ENCODE measurements at regions not wholly inside any gene's neighbourhood (a gene's known extent, or its start where the extent isn't known, plus 50 kb on each side); places are given as distances from the start of the nearest gene placed in this dataset.
"Not testable (repeated sequence)": the region's sequence is repeated elsewhere in the genome, so short reads cannot be mapped to it uniquely, and the experiment has no call there.

DNA sequence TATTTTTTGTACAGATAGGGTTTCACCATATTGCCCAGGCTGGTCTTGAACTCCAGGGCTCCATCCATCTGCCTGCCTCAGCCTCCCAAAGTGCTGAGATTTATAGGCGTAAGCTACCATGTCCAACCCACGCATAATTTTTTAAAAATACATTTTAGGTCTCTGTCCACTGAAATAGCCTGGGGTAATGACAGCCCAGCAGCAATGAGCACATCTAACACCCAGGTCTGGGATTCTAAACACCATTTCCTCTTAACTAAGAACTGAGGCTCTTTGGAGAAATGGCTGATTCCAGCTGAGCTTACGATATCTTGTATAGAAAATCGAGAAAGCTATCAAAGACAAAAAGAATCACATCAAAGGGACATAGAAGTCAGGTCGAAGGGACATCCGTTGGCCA is 245.3 kb downstream of the PARN start:
- no peak for DNase-seq

DNA sequence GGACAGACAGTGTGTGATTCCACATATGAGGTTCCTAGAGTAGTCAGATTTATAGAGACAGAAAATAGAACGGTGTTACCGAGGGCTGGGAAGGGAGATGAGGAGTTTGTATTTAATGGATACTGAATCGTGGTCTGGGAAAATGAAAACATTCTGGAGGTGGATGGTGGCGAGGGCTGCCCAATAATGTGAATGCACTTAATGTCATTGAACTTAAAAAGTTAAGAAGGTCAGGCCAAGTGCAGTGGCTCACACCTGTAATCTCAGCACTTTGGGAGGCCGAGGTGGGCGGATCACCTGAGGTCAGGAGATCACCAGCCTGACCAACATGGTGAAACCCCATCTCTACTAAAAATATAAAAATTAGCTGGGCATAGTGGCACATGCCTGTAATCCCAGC is 246.2 kb downstream of the PARN start:
- not testable (repeated sequence) for DNase-seq

DNA sequence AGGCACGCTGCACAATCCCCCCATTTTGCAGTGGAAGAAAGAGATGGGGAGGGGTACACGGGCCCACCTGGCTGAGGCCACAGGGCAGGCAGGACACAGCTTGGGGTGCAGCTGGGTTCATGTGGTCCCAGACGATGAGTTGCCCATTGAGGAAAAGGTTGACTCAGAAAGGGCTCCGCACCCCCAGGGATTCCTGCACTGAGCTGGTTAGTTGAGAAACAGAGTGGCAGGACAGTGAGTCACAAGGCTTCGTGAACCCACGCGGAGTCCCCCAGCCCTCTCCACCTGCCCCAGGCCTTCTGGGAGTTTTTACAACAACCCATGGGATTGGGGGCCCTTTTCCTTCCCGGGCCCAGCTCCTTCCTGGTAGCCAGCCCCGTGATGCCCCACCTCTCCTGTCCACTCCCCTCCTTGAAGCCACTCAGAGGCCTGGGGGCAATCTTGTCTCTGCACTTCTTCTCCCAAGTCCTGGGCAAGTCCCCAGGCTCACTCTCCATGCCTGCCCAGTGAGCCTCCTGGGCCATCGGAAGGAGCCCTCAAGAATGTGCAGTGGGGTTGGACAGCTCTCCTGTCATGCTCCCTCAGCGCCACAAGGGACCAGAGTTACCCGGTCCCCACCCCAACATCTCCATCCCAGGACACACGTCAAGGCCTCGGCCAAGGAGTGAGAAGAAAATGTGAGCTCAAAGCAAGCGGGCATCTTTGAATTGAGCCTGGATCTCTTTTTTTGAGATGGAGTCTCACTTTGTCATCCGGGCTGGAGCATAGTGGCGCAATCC is 251.2 kb downstream of the PARN start:
- DNase-seq, result no peak

DNA sequence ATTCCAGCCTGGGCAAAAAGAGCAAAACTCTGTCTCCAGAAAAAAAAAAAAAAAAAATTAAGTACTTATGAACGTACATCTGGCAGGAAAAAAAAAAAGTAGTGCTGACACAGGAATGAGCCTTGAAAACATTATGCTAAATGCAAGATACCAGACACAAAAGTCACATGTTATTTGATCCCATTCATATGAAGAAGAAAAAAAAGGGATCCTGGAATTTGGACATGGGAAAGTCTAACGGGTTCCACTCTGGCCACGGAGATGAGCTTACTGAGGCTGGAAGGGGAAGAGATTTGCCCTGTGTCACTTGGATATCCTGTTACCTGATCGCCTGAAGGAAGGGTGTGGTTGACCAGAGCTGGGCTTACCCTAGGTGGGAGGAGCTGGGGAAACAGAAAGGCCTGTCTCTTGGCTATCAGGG is 251.9 kb downstream of the PARN start:
- DNase-seq, result no peak

DNA sequence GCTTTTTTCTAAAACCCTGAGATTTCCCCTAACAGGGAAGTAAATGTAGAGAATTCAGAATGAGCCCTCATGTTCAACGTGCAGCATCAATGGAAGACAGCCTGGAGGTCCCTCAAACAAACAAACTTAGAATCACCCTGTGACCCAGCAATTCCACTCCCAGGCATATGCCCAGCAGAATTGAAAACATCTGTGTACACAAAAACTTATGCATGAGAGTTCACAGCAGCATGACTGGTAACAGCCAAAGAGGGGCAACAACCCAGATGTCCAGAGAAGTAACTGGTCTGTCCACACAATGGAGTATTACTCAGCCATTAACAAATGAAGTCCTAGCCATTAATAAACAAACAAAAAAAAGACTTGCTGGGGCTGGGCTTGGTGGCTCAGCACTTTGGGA is 252.7 kb downstream of the PARN start:
- no peak for DNase-seq

DNA sequence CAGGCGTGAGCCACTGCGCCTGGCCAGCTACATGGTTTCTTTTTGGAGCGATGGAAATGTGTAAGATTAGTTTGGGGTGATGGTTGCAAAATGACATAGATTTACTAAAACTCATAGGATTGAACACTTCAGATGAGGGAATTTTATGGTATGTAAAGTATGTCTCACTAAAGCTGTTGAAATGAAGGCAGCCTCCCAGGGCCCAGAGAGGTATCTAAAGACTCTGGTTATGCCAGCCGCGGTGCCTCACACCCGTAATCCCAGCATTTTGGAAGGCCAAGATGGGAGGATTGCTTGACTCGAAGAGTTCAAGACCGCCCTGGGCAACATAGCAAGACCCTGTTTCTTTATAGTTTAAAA is 254.9 kb downstream of the PARN start:
- no peak for DNase-seq

DNA sequence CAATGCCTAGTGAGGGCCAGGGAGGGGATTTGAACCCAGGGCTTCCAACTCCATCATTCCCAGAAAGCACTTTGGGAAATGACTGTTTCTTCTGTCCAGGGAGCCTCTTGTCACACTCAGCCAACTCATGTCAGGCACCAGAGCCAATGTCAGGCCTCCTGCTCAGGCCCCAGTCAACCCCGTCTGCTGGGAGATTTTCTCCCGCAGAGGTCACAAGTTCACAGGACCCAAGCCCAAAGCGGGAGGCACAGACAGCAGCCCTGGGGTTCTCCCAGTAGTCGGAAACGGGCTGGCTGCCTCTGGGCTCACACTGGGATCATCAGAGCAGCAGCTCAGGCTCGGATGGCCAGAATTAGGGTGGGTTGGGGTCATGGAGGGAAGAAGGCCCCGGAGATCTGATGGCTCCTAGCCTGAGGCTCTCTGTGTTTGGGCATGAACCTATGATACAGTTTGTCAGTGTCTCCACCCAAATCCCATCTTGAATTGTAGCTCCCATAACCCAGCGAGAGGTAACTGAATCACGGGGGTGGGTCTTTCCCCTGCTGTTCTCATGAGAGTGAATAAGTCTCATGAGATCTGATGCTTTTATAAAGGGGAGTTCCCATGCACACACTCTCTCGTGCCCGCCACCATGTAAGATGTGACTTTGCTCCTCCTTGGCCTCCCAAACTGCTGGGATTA is 255.5 kb downstream of the PARN start:
- DNase-seq, result no peak

DNA sequence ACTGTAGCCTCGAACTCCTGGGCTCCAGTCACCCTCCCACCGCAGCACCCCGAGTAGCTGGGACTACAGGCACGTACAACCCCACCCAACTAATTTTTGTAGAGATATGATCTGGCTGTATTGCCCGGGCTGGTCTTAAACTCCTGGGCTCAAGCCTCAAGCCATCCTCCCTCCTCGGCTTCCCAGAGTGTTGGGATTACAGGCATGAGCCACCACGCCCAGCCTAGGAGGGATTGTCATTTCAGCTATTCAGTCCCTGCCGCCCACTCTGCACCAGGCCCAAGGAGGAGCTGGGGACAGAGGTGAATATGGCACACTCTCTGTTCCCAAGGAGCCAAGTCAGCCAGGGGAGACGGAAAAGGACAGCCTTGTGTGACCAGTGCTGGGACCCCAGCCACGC is 256.2 kb downstream of the PARN start:
- no peak for DNase-seq

DNA sequence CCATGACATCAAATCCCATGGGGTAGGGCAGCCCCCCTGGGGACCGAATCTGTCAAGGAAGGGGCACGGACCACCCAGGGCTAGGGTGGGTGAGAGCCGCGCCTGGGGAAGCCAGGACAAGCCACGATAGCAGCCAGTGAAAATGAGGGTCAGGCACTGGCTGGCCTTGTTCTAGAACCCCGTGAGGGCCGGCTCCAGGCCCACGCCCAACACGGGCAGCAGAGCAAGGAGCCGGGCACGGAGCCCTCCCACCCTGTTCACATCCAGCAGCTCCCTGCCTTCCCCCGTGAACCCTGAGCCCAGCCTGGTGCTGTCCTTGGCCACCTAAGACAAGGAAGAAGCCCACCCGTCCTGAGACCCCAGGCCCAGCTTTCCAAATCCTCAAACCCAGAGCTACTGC is 256.7 kb downstream of the PARN start:
- DNase-seq, result no peak

DNA sequence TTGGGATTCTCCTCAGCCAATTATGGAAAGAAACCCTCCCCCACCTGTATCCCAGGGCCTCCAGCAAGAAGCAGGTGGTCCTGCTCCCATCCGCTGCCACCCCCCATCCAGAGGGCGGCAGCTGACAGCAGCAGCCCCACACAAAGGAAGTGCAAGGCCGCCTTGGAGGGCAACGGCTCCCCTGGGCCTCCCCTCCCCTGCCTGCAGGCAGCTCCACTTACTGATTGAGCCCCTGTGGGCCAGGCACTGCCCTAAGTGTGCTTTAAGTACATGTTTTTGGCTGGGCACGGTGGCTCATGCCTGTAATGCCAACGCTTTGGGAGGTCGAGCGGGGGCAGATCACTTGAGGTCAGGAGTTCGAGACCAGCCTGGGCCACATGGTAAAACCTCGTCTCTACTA is 257.6 kb downstream of the PARN start:
- no peak for DNase-seq

DNA sequence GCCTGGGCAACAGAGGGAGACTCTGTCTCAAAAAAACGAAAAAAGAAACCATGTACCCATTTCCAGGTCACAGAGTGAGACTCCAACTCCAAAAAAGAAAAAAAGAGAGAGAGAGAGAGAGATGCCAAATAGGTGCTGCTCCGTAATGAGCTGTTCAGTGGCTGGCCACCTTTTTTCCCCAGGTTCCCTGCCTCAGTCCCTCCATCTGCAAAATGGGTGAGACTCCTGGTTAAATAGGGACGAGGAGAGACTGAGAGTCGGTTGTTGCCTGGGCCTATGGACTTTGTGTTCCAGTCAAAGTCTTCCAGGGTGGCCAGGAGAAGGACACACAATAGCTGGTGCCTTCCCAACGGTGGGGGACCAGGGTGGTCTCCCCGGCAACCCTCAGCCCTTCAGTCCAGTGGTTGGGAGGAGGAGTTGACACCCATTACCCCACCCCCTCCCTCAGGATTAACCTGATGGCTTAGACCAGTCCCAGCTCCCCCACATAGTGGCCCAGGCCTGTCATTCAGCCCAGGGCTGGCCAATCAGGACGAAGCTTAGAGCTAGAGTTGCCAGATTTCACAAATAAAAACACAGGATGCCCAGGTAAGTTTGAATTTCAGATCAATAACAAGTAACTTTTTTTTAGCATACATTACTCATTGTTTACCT is 258.2 kb downstream of the PARN start:
- no peak for DNase-seq

DNA sequence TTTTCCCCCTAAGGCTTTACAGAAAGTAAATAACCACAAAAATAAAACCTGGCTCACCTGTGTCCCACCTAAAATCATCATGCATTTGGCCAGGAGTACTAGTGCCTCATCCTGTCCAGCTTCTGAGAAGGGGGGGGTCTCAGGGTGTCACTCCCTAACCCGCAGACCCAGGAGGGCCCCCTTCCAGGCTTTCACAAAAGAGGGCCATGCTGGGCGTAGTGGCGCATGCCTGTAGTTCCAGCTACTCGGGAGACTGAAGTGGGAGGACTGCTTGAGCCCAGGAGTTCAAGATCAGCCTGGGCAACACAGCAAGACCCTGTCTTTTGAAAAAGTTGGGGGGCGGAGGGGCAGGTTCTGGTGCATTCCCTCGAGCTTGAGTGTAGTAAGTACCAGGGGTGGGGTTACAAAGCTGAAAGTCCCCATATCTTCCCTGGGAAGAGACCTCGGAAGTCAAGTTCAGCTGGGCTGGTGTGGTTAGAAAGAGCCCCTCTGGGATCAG is 259.3 kb downstream of the PARN start:
- no peak for DNase-seq

DNA sequence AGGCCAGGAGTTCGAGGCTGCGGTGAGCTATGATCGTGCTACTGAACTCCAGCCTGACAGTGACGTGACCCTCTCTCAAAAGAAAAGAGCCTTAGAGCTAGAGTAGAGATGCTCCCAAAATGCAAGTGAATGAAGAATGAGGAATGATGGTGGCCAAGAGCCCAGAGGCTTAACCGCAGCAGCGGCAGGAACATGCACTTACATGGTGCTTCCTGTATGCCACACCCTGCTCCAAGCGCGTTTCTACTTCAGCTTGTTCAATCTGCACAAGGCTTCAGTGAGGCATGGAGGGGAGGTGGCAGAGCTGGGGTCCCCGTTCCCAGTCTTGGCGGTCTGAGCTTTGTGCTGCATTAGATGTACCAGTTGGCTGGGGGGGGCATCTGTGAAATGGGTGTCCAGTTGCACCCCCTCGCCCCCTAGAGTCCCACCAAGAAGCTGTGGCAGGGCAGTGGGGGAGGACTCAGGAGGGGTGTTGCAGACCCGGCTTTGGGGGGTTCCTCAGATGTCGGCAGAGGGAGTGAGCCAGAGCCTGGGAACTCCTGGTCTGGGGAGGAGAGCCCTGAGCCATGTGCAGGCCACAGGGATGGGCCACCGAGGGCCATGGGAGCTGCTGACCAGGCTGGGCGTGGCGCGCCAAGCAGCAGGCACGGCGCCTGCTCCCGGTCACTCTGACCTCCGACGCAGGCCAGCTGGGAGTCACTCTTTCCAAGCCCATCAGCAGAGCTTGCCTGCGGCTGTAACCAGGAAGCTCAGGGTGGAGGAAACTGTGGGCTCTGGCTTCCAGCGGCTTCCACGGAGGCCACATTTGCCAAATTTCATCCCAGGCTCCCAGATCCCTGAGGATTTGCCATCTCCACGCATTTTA is 260.1 kb downstream of the PARN start:
- DNase-seq, result peak in 1 of 4 experiments; percentile 6

DNA sequence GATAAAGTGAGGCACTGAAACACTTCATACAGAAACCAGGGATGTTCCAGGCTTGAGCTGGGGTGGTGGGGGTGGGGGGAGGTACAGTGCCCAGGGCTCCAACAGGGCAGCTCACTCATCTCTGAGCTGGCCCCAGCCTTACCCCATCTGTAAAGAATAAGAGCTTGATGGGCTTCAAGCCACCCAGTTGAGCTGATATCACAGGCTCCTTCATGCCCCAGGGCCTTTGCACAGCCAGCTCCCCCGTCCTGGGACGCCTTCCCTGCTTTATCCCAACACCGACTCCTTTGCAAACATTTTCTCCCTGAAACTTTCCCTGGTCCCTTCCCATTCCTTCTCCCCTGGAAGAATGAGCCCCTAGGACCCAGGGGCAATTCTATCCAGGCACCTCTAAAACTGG is 261.7 kb downstream of the PARN start:
- DNase-seq, result no peak

DNA sequence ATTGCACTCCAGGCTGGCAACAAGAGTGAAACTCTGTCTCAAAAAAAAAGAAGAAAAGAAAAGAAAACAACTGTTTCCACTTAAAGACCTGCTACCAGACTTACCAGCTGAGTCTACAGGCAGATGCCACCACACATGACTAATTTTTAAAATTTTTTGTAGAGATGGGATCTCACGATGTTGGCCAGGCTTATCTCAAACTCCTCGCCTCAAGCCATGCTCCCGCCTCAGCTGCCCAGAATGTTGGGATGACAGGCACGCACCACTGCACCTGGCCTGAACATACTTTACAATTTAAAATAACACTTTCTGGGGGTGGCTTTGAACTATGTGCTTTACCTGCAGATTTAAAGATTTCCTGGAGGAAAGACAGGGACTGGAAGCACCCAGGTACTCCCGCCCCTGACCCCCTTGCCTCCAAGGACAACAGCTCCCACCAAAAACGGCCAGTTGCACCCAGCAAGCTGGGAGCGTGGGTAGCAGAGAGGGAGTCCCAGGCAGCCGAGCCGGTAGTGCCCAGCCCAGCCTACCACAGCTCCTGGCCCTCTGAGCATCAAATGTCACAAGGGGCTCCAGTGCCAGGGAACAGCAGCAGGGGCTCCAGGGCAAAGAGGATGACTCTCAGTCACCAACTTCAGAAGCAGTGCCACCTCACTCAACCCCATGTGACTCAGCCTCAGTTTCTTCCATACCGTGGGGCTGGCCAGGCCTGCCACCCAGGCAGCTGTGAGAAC is 262.9 kb downstream of the PARN start:
- no peak for DNase-seq

DNA sequence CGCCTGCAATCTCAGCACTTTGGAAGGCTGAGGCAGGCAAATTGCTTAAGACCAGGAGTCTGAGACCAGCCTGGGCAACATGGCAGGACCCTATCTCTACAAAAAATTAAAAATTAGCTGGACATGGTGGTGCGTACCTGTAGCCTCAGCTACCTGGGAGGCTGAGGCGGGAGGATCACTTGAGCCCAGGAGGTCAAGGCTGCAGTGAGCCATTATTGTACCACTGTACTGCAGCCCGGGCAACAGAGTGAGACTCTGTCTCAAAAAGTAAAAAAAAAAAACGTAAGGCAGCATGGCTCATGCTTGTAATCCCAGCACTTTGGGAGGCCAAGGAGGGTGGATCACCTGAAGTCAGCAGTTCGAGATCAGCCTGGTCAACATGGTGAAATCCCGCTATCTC is 263.6 kb downstream of the PARN start:
- DNase-seq, result no peak

DNA sequence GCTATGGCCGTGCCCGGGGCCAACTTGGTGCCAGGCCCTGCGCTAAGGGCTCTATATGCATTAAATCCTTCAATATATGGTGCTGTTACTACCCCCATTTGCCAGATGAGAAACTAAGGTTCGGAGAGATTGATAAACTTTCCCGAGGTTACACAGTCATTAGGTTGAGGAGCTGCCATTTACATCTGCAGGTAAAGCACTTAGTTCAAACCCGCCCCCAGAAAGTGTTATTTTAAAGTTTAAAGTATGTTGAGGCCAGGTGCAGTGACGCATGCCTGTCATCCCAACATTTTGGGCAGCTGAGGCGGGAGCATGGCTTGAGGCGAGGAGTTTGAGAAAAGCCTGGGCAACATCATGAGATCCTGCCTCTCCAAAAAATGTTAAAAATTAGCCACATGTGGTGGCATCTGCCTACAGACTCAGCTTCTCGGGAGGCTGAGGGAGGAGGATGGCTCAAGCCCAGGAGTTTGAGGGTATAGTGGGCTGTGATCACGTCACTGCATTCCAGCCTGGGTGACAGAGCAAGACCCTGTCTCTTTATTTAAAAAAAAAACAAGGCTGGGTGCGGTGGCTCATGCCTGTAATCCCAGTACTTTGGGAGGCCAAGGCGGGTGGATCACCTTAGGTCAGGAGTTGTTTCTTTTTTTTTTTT is 264.7 kb downstream of the PARN start:
- no peak for DNase-seq

DNA sequence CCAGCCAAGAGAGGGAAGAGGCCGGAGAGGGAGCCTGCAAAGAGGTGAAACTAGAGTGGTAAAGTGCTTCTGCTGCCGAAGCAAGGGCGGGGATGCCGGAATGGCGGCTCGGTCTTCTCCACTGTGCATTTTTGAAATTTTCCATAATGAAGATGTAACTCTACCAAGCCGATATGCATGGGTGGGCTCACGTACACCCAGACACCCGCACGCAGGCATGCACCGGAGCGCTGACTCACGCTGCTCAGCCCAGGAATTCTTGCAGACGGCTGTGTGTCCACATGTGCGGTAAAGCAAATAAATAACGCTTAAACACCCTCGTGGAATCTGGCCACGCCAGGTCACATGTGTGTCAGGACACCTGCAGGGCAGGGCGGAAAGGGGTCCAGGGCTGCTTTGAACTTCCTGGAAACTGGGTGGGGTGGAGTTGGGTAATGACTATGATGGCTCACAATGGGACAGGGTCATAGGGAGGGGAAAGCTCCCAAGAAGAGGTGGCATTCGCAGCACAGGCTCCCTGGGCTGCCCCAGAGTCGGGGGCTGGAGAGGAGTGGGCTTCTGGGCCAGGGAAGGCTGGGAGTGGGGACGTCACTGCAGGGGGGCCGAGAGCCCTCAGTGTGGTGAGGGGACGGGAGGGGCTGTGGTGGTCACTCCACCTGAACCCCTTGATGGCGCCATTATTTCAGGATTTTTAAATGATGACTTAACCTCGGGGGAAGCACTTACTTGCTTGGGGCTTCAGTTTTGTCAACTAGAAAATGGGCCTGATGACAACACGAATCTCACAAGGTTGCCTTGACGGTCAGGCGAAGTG is 265.5 kb downstream of the PARN start:
- no peak for DNase-seq

DNA sequence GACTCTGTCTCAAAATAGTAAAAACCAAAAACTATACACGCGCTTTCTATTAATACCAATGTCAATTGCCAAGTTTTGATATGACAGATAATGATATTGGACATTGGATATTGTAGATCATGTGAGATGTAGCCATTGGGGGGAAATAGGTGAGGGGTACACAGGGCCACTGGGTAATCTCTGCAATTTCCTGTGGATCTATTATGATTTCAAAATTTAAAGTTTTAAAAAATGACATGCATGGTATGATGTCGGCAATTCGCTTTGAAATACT is 266.0 kb downstream of the PARN start:
- no peak for DNase-seq

DNA sequence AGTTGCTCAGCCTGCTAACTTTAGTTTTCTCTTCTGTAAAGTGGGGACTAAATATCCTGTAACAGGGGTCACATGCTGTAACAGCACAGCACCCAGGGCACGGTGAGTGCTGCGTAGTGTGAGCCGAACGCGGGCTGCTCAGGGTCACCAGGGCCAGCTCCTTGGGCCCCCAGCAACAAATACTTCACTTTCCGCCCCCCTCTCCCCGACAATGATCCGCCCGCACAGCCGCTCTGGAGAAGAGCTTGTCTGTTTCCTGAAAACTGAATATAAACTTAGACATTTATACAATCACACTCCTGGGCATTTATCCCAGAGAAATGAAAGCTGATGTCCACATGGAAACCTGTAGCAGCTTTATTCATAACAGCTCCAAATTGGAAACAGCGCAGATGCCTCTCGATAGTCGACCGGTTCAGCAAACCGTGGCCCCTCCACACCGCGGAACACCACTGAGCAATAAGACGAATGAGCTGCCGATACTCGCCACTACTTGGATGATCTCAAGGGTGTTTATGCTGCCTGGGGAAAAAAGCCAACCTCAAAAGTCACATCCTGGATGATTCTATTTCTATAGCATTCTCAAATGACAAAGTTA is 267.2 kb downstream of the PARN start:
- DNase-seq, result no peak
